ENCODE measurements at regions not wholly inside any gene's neighbourhood (a gene's known extent, or its start where the extent isn't known, plus 50 kb on each side); places are given as distances from the start of the nearest gene placed in this dataset.

GRCh38 chr16:85330694-85331188 lies 218.5 kb upstream of the CIBAR2 start:
- DNase-seq, result no peak

- no peak for DNase-seq
Observed at GRCh38 chr16:85331688-85332087, 219.4 kb upstream of the CIBAR2 start.

- DNase-seq, result no peak
Observed at GRCh38 chr16:85332175-85332574, 219.9 kb upstream of the CIBAR2 start.

GRCh38 chr16:85333337-85333736 lies 221.1 kb upstream of the CIBAR2 start:
- DNase-seq, result no peak

GRCh38 chr16:85333744-85334640 lies 221.7 kb upstream of the CIBAR2 start:
- DNase-seq, result no peak

- no peak for DNase-seq
Observed at GRCh38 chr16:85334718-85335583, 222.7 kb upstream of the CIBAR2 start.

- DNase-seq, result no peak
Observed at GRCh38 chr16:85335584-85336491, 223.6 kb upstream of the CIBAR2 start.

- no peak for DNase-seq
Observed at GRCh38 chr16:85337910-85338637, 225.8 kb upstream of the CIBAR2 start.

- DNase-seq, result no peak
Observed at GRCh38 chr16:85338638-85338982, 226.3 kb upstream of the CIBAR2 start.

- DNase-seq, result no peak
Observed at GRCh38 chr16:85338989-85339685, 226.9 kb upstream of the CIBAR2 start.

GRCh38 chr16:85341972-85342695 lies 229.9 kb upstream of the CIBAR2 start:
- no peak for DNase-seq

- DNase-seq, result no peak
Observed at GRCh38 chr16:85344502-85345128, 232.3 kb upstream of the CIBAR2 start.

- no peak for DNase-seq
Observed at GRCh38 chr16:85345129-85345639, 232.9 kb upstream of the CIBAR2 start.

- DNase-seq, result no peak
Observed at GRCh38 chr16:85346404-85347212, 234.3 kb upstream of the CIBAR2 start.

GRCh38 chr16:85347213-85347591 lies 234.9 kb upstream of the CIBAR2 start:
- DNase-seq, result no peak

GRCh38 chr16:85348065-85348840 lies 236.0 kb upstream of the CIBAR2 start:
- DNase-seq, result no peak

GRCh38 chr16:85348911-85349334 lies 236.7 kb upstream of the CIBAR2 start:
- no peak for DNase-seq

All from right hindlimb (tissue), 1 donor.